Dendritic cell treated with granulocyte-macrophage colony-stimulating factor and Interleukin-4, amounts not matched to agents 40 ng/mL and 50 ng/mL, for 4 days (primary cell): ENCODE measurements at regions not wholly inside any gene's neighbourhood (a gene's known extent, or its start where the extent isn't known, plus 50 kb on each side); places are given as distances from the start of the nearest gene placed in this dataset.

Experiments used
- H3K27ac Mint-ChIP-seq: one replicate; pipeline ENCODE4 v1.8.0; 2022; ENCODE audit warnings: mild to moderate bottlenecking, mixed read lengths
- H3K27me3 Mint-ChIP-seq: one replicate; pipeline ENCODE4 v1.8.0; 2022; ENCODE audit warnings: mild to moderate bottlenecking, mixed read lengths
- H3K36me3 Mint-ChIP-seq: one replicate; pipeline ENCODE4 v1.8.0; 2022; ENCODE audit warnings: low read depth, mixed read lengths
- H3K4me1 Mint-ChIP-seq: one replicate; pipeline ENCODE4 v1.8.0; 2022; ENCODE audit warnings: low read depth, mixed read lengths
- H3K4me3 Mint-ChIP-seq: one replicate; pipeline ENCODE4 v1.8.0; 2022; ENCODE audit warnings: mild to moderate bottlenecking, moderate library complexity, mixed read lengths
- H3K9me3 Mint-ChIP-seq: one replicate; pipeline ENCODE4 v1.8.0; 2022; ENCODE audit warnings: mixed read lengths
- intact Hi-C: fragments of 100-400 bp; cut with micrococcal nuclease; formaldehyde crosslinking; loops from one replicate; pipeline ENCODE4 v1.15.0; 2022

GRCh38 chr2:120949957-120950590, 214.4 kb downstream of the GLI2 start:
- no peaks in the 10 kb centered on the region for H3K36me3 Mint-ChIP-seq
- no peak overlapping the region for H3K27ac Mint-ChIP-seq
- H3K27me3 Mint-ChIP-seq: no peaks in the 10 kb centered on the region
- H3K9me3 Mint-ChIP-seq: no peaks in the 10 kb centered on the region
- intact Hi-C loops: no loop called here
- H3K4me3 Mint-ChIP-seq: no peak overlapping the region
- H3K4me1 Mint-ChIP-seq: no peaks in the 10 kb centered on the region

GRCh38 chr2:120951693-120952092, 216.0 kb downstream of the GLI2 start:
- Mint-ChIP-seq H3K27me3 (no peaks in the 10 kb centered on the region), H3K4me1 (no peaks in the 10 kb centered on the region), H3K9me3 (no peaks in the 10 kb centered on the region), H3K27ac (no peak overlapping the region), H3K4me3 (no peak overlapping the region), H3K36me3 (no peaks in the 10 kb centered on the region)
- intact Hi-C loops: no loop called here

- intact Hi-C loops: no loop called here
- no peaks in the 10 kb centered on the region for H3K27me3 Mint-ChIP-seq
- no peak overlapping the region for H3K4me3 Mint-ChIP-seq
- no peak overlapping the region for H3K27ac Mint-ChIP-seq
- no peaks in the 10 kb centered on the region for H3K4me1 Mint-ChIP-seq
- H3K9me3 Mint-ChIP-seq: no peaks in the 10 kb centered on the region
- H3K36me3 Mint-ChIP-seq: no peaks in the 10 kb centered on the region
Measured at GRCh38 chr2:120952318-120952717, 216.7 kb downstream of the GLI2 start.

- no peak overlapping the region for H3K27ac Mint-ChIP-seq
- intact Hi-C loops: no loop called here
- no peaks in the 10 kb centered on the region for H3K27me3 Mint-ChIP-seq
- H3K4me3 Mint-ChIP-seq: no peak overlapping the region
- no peaks in the 10 kb centered on the region for H3K4me1 Mint-ChIP-seq
- no peaks in the 10 kb centered on the region for H3K36me3 Mint-ChIP-seq
- no peaks in the 10 kb centered on the region for H3K9me3 Mint-ChIP-seq
Measured at GRCh38 chr2:120953066-120953756, 217.5 kb downstream of the GLI2 start.

- Mint-ChIP-seq H3K4me1 (no peaks in the 10 kb centered on the region), H3K4me3 (no peak overlapping the region), H3K36me3 (no peaks in the 10 kb centered on the region), H3K9me3 (no peaks in the 10 kb centered on the region), H3K27ac (no peak overlapping the region), H3K27me3 (no peaks in the 10 kb centered on the region)
- intact Hi-C loops: no loop called here
Measured at GRCh38 chr2:120953843-120954584, 218.3 kb downstream of the GLI2 start.

- no peaks in the 10 kb centered on the region for H3K9me3 Mint-ChIP-seq
- H3K27me3 Mint-ChIP-seq: no peaks in the 10 kb centered on the region
- H3K4me3 Mint-ChIP-seq: no peak overlapping the region
- H3K27ac Mint-ChIP-seq: no peak overlapping the region
- H3K4me1 Mint-ChIP-seq: no peaks in the 10 kb centered on the region
- H3K36me3 Mint-ChIP-seq: no peaks in the 10 kb centered on the region
- intact Hi-C loops: no loop called here
Measured at GRCh38 chr2:120954939-120955338, 219.3 kb downstream of the GLI2 start.

GRCh38 chr2:120955427-120955826, 219.8 kb downstream of the GLI2 start:
- no peaks in the 10 kb centered on the region for H3K36me3 Mint-ChIP-seq
- intact Hi-C loops: no loop called here
- H3K27me3 Mint-ChIP-seq: no peaks in the 10 kb centered on the region
- no peaks in the 10 kb centered on the region for H3K4me1 Mint-ChIP-seq
- no peak overlapping the region for H3K4me3 Mint-ChIP-seq
- no peak overlapping the region for H3K27ac Mint-ChIP-seq
- H3K9me3 Mint-ChIP-seq: no peaks in the 10 kb centered on the region

GRCh38 chr2:120956486-120957156, 221.0 kb downstream of the GLI2 start:
- H3K27ac Mint-ChIP-seq: no peak overlapping the region
- intact Hi-C loops: no loop called here
- H3K4me3 Mint-ChIP-seq: no peak overlapping the region
- H3K36me3 Mint-ChIP-seq: no peaks in the 10 kb centered on the region
- H3K4me1 Mint-ChIP-seq: no peaks in the 10 kb centered on the region
- no peaks in the 10 kb centered on the region for H3K27me3 Mint-ChIP-seq
- no peaks in the 10 kb centered on the region for H3K9me3 Mint-ChIP-seq

- intact Hi-C loops: no loop called here
- Mint-ChIP-seq H3K9me3 (no peaks in the 10 kb centered on the region), H3K36me3 (no peaks in the 10 kb centered on the region), H3K4me1 (no peaks in the 10 kb centered on the region), H3K27me3 (no peaks in the 10 kb centered on the region), H3K4me3 (no peak overlapping the region), H3K27ac (no peak overlapping the region)
Measured at GRCh38 chr2:120957905-120958304, 222.2 kb downstream of the GLI2 start.

- intact Hi-C loops: no loop called here
- Mint-ChIP-seq H3K36me3 (no peaks in the 10 kb centered on the region), H3K4me1 (no peaks in the 10 kb centered on the region), H3K9me3 (no peaks in the 10 kb centered on the region), H3K4me3 (no peak overlapping the region), H3K27me3 (no peaks in the 10 kb centered on the region), H3K27ac (no peak overlapping the region)
Measured at GRCh38 chr2:120958623-120959366, 223.1 kb downstream of the GLI2 start.

GRCh38 chr2:120959426-120959825, 223.8 kb downstream of the GLI2 start:
- Mint-ChIP-seq H3K4me1 (no peaks in the 10 kb centered on the region), H3K9me3 (no peaks in the 10 kb centered on the region), H3K36me3 (no peaks in the 10 kb centered on the region), H3K27me3 (no peaks in the 10 kb centered on the region), H3K4me3 (no peak overlapping the region), H3K27ac (no peak overlapping the region)
- intact Hi-C loops: no loop called here

GRCh38 chr2:120960770-120961366, 225.2 kb downstream of the GLI2 start:
- H3K36me3 Mint-ChIP-seq: no peaks in the 10 kb centered on the region
- no peaks in the 10 kb centered on the region for H3K9me3 Mint-ChIP-seq
- no peak overlapping the region for H3K4me3 Mint-ChIP-seq
- no peaks in the 10 kb centered on the region for H3K27me3 Mint-ChIP-seq
- intact Hi-C loops: no loop called here
- no peak overlapping the region for H3K27ac Mint-ChIP-seq
- H3K4me1 Mint-ChIP-seq: no peaks in the 10 kb centered on the region

GRCh38 chr2:120961396-120961795, 225.7 kb downstream of the GLI2 start:
- intact Hi-C loops: no loop called here
- no peaks in the 10 kb centered on the region for H3K4me1 Mint-ChIP-seq
- H3K36me3 Mint-ChIP-seq: no peaks in the 10 kb centered on the region

More at GRCh38 chr2:120961396-120961795, 225.7 kb downstream of the GLI2 start:
- no peaks in the 10 kb centered on the region for H3K9me3 Mint-ChIP-seq
- no peaks in the 10 kb centered on the region for H3K27me3 Mint-ChIP-seq
- no peak overlapping the region for H3K4me3 Mint-ChIP-seq
- H3K27ac Mint-ChIP-seq: no peak overlapping the region
